Kidney (tissue), 13 donors: ENCODE measurements at regions not wholly inside any gene's neighbourhood (a gene's known extent, or its start where the extent isn't known, plus 50 kb on each side); places are given as distances from the start of the nearest gene placed in this dataset.

Source experiments
- DNase-seq, 5 donors: peaks; one replicate each; pipeline ENCODE4 v3.0.0-alpha.2; 2013 to 2020
- FAIRE-seq: peaks from 2 replicates; lab custom pipeline; 2012; peaks lifted over from hg19 to GRCh38; lab: Jason Lieb, UNC
- H3K27ac ChIP-seq, 2 donors: one replicate each; pipeline ENCODE4 v1.7.0; 2013; ENCODE audit warnings: low read depth in 2 of 2, low read length in 2 of 2, inconsistent platforms in 1 of 2
- H3K27me3 ChIP-seq: one replicate; pipeline ENCODE4 v1.7.1; 2013; ENCODE audit warnings: low read length, inconsistent platforms; ENCODE audit not compliant: control insufficient read depth, insufficient read depth
- H3K36me3 ChIP-seq, 3 donors: one replicate each; pipeline versions ENCODE4 v1.7.0 to v1.7.1; 2013; ENCODE audit warnings: low read length in 3 of 3, control low read depth in 1 of 3, inconsistent platforms in 1 of 3; ENCODE audit not compliant: insufficient read depth in 3 of 3, control insufficient read depth in 2 of 3
- H3K4me1 ChIP-seq, 3 donors: one replicate each; pipeline versions ENCODE4 v1.7.0 to v1.7.1; 2013; ENCODE audit warnings: low read length in 3 of 3, inconsistent platforms in 1 of 3, low read depth in 1 of 3; ENCODE audit not compliant: control insufficient read depth in 2 of 3, insufficient read depth in 2 of 3
- H3K4me3 ChIP-seq, 3 donors: one replicate each; pipeline versions ENCODE4 v1.7.0 to v1.8.1; 2013; ENCODE audit warnings: low read length in 3 of 3, control low read depth in 1 of 3, inconsistent platforms in 1 of 3
- H3K9ac ChIP-seq, 3 donors: one replicate each; pipeline versions ENCODE4 v1.7.0 to v1.7.1; 2013; ENCODE audit warnings: low read length in 3 of 3, control low read depth in 1 of 3, inconsistent platforms in 1 of 3
- H3K9me3 ChIP-seq, 3 donors: one replicate each; pipeline versions ENCODE4 v1.7.0 to v1.7.1; 2013; ENCODE audit warnings: low read length in 3 of 3, control low read depth in 1 of 3, inconsistent platforms in 1 of 3; ENCODE audit not compliant: control insufficient read depth in 2 of 3, insufficient read depth in 1 of 3
- intact Hi-C: fragments of 100-400 bp; cut with DNase I; formaldehyde crosslinking; loops from one replicate; pipeline ENCODE4 v1.11.1; 2022
- TF ChIP-seq, protein P1 (sequence below): IDR thresholded peaks from 3 replicates; pipeline ENCODE4 v1.5.1; 2012; ENCODE audit warnings: mild to moderate bottlenecking, moderate library complexity, borderline replicate concordance; ENCODE audit not compliant: insufficient read depth; ENCODE audit errors: extremely low read depth
- donor health status: control.
- donor health status: control.
- donor health status: control.
- donor health status: control.
- donor health status: control.
- donor health status: DM: yes; HTN: yes; CAD: no.
- donor health status: Normal renal cell carcinoma (clear cell type).

- Histone ChIP-seq H3K27ac (no peak overlapping the region), H3K9me3 (no peaks in the 10 kb centered on the region), H3K9ac (no peak overlapping the region), H3K27me3 (no peaks in the 10 kb centered on the region), H3K4me3 (no peak overlapping the region), H3K36me3 (no peaks in the 10 kb centered on the region), H3K4me1 (no peaks in the 10 kb centered on the region)
- DNase-seq (no peak), FAIRE-seq (no peak)
- intact Hi-C loops, result no loop called here
- TF ChIP-seq, protein P1, sequence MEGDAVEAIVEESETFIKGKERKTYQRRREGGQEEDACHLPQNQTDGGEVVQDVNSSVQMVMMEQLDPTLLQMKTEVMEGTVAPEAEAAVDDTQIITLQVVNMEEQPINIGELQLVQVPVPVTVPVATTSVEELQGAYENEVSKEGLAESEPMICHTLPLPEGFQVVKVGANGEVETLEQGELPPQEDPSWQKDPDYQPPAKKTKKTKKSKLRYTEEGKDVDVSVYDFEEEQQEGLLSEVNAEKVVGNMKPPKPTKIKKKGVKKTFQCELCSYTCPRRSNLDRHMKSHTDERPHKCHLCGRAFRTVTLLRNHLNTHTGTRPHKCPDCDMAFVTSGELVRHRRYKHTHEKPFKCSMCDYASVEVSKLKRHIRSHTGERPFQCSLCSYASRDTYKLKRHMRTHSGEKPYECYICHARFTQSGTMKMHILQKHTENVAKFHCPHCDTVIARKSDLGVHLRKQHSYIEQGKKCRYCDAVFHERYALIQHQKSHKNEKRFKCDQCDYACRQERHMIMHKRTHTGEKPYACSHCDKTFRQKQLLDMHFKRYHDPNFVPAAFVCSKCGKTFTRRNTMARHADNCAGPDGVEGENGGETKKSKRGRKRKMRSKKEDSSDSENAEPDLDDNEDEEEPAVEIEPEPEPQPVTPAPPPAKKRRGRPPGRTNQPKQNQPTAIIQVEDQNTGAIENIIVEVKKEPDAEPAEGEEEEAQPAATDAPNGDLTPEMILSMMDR, result no peak
Observed at GRCh38 chr7:97381815-97382554, 264.5 kb downstream of the SDHAF3 start.

GRCh38 chr7:97390052-97390451, 272.6 kb downstream of the SDHAF3 start:
- no peak overlapping the region for H3K27ac ChIP-seq
- no peaks in the 10 kb centered on the region for H3K27me3 ChIP-seq
- no peak for FAIRE-seq
- no peak for DNase-seq
- no peaks in the 10 kb centered on the region for H3K4me1 ChIP-seq
- TF ChIP-seq, protein P1, result no peak
- intact Hi-C loops, result no loop called here
- H3K9me3 ChIP-seq, result no peaks in the 10 kb centered on the region
- H3K4me3 ChIP-seq, result no peak overlapping the region
- no peak overlapping the region for H3K9ac ChIP-seq
- no peaks in the 10 kb centered on the region for H3K36me3 ChIP-seq

DNA sequence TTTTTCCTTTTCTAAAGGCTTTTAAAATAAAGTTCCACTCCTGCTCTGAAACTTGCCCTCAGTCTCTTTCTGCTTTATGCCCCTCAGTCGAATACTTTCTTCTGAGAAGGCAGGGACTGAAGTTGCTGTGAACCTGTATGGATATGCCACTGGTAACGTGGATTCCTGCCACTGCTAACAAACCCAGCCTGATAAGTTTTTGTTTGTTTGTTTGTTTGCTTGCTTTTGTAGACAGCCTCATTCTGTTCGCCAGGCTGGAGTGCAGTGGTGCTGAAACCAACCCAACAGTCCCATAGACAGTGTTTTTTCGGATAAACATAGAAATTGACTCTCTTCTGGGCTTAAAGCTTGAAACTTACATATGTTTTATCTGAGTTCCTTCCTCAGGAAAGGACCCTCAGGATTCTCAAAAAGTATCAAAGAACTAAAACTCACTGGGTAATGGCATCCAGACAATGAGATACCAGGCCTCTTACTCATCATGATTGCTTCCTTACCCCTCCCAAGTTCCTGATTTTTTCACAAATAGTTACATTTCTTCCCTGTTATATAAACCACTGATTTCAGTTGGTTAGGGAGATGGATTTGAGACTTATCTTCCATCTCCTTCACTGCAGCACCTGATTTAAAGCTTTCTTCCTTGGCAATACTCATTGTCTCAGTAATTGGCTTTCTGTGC, 273.6 kb downstream of the SDHAF3 start:
- DNase-seq, result no peak
- intact Hi-C loops, result no loop called here
- H3K9me3 ChIP-seq, result no peaks in the 10 kb centered on the region
- H3K4me3 ChIP-seq, result no peak overlapping the region
- no peaks in the 10 kb centered on the region for H3K36me3 ChIP-seq
- H3K27me3 ChIP-seq, result no peaks in the 10 kb centered on the region
- no peak overlapping the region for H3K9ac ChIP-seq
- no peak overlapping the region for H3K27ac ChIP-seq
- TF ChIP-seq, protein P1, result no peak
- H3K4me1 ChIP-seq, result no peaks in the 10 kb centered on the region
- no peak for FAIRE-seq
